ENCODE measurements at regions not wholly inside any gene's neighbourhood (a gene's known extent, or its start where the extent isn't known, plus 50 kb on each side); places are given as distances from the start of the nearest gene placed in this dataset.

DNA sequence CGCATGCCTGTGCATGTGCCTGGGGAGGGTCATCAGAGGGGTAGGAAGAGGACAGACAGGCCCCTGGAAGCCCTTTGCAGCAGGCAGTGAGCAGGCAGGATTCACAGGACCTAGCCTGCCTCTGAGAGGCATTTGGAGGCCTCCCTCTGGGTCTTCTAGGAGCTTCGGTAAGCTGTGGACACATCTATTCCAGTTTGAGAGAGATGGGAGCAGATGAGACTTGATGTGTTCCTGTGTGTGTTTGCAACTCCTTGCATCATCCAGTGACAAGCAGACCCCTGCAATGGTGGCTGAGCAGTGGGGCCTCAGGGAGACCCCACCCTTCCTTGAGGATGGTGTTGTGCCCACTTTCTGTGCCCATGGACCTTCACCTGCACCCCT is 64.0 kb downstream of the GADD45G start (continued):
- TF ChIP-seq ZNF473 (tag by site-specific recombination; IDR thresholded peaks at IDR 0.05) = no peak
- no peak for TF ChIP-seq EGR2 (tag by site-specific recombination; IDR thresholded peaks at IDR 0.05; ENCODE audit: low read depth)
- TF ChIP-seq, protein P1, sequence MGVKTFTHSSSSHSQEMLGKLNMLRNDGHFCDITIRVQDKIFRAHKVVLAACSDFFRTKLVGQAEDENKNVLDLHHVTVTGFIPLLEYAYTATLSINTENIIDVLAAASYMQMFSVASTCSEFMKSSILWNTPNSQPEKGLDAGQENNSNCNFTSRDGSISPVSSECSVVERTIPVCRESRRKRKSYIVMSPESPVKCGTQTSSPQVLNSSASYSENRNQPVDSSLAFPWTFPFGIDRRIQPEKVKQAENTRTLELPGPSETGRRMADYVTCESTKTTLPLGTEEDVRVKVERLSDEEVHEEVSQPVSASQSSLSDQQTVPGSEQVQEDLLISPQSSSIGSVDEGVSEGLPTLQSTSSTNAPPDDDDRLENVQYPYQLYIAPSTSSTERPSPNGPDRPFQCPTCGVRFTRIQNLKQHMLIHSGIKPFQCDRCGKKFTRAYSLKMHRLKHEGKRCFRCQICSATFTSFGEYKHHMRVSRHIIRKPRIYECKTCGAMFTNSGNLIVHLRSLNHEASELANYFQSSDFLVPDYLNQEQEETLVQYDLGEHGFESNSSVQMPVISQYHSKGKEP (tag by site-specific recombination; IDR thresholded peaks at IDR 0.05) = no peak
- TF ChIP-seq ZNF585B (tag by site-specific recombination; IDR thresholded peaks at IDR 0.05) = no peak
- TF ChIP-seq, protein P2, sequence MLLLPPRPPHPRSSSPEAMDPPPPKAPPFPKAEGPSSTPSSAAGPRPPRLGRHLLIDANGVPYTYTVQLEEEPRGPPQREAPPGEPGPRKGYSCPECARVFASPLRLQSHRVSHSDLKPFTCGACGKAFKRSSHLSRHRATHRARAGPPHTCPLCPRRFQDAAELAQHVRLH (tag by site-specific recombination; IDR thresholded peaks at IDR 0.05) = no peak
- TF ChIP-seq ZBTB17 (tag by site-specific recombination; IDR thresholded peaks at IDR 0.05) = no peak
- TF ChIP-seq ZNF558 (tag by site-specific recombination; IDR thresholded peaks at IDR 0.05) = no peak
- TF ChIP-seq GLIS1 (tag by site-specific recombination; IDR thresholded peaks at IDR 0.05) = no peak

DNA sequence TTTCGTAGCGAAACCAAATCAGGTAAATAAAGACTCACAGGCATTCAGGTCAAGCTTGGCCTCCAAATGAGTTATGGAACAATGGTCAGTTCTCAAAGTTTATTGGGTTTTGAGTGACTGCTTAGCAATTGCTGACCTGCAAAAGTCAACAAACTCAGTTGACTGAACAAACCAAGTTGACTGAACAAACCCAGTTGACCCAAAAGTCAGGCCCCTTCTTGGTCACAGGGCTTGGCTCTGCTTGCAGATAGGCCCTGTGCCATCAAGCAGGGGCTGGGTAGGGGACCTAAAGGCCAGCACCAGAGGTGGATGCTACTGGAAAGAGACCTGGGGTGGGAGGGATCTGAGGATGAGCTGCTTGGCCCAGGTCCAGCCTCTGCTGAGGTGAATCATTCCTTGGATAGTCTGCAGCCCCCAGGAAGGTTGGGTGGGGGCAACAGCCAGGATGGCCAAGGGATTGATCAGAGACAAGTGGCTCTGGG is 64.6 kb downstream of the GADD45G start:
- ChIA-PET POLR2A (no interaction called here), CTCF (no interaction called here)
- no peak overlapping the region for H3K4me3 ChIP-seq (ENCODE audit: low read depth, low read length)
- H3K4me1 ChIP-seq (ENCODE audit: control insufficient read depth, insufficient read depth, low read length) = no peaks in the 10 kb centered on the region
- H3K9me3 ChIP-seq (ENCODE audit: control insufficient read depth, insufficient read depth, low read depth, low read length) = no peaks in the 10 kb centered on the region
- H3K27ac ChIP-seq (ENCODE audit: extremely low read depth, low read depth, low read length) = no peak overlapping the region
- TF ChIP-seq SETDB1 (IDR thresholded peaks at IDR 0.05; ENCODE audit: insufficient read length, low read length) (no peak), ZNF324 (tag by site-specific recombination; IDR thresholded peaks at IDR 0.05) (no peak), SALL2 (tag by site-specific recombination; IDR thresholded peaks at IDR 0.05; ENCODE audit: borderline replicate concordance) (no peak), ZNF777 (tag by site-specific recombination; IDR thresholded peaks at IDR 0.05; ENCODE audit: borderline replicate concordance) (no peak), WT1 (tag by site-specific recombination; IDR thresholded peaks at IDR 0.05) (no peak), ZNF558 (tag by site-specific recombination; IDR thresholded peaks at IDR 0.05) (no peak), YY1 (tag by site-specific recombination; IDR thresholded peaks at IDR 0.05) (no peak), ZNF2 (tag by site-specific recombination; IDR thresholded peaks at IDR 0.05) (no peak), ZNF785 (tag by site-specific recombination; IDR thresholded peaks at IDR 0.05) (no peak), ZNF19 (tag by site-specific recombination; IDR thresholded peaks at IDR 0.05; ENCODE audit: low read depth) (no peak), ZNF610 (tag by site-specific recombination; IDR thresholded peaks at IDR 0.05; ENCODE audit: borderline replicate concordance) (no peak), GLIS2 (tag by site-specific recombination; IDR thresholded peaks at IDR 0.05) (no peak), ZBTB7A (tag by site-specific recombination; IDR thresholded peaks at IDR 0.05; ENCODE audit: low read depth) (no peak), YY2 (tag by site-specific recombination; IDR thresholded peaks at IDR 0.05) (no peak), ZNF350 (tag by site-specific recombination; IDR thresholded peaks at IDR 0.05) (no peak)
- TF ChIP-seq, protein P3, sequence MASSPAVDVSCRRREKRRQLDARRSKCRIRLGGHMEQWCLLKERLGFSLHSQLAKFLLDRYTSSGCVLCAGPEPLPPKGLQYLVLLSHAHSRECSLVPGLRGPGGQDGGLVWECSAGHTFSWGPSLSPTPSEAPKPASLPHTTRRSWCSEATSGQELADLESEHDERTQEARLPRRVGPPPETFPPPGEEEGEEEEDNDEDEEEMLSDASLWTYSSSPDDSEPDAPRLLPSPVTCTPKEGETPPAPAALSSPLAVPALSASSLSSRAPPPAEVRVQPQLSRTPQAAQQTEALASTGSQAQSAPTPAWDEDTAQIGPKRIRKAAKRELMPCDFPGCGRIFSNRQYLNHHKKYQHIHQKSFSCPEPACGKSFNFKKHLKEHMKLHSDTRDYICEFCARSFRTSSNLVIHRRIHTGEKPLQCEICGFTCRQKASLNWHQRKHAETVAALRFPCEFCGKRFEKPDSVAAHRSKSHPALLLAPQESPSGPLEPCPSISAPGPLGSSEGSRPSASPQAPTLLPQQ (tag by site-specific recombination; IDR thresholded peaks at IDR 0.05) = no peak
- TF ChIP-seq, protein P1 (tag by site-specific recombination; IDR thresholded peaks at IDR 0.05) = no peak
- TF ChIP-seq, protein P4, sequence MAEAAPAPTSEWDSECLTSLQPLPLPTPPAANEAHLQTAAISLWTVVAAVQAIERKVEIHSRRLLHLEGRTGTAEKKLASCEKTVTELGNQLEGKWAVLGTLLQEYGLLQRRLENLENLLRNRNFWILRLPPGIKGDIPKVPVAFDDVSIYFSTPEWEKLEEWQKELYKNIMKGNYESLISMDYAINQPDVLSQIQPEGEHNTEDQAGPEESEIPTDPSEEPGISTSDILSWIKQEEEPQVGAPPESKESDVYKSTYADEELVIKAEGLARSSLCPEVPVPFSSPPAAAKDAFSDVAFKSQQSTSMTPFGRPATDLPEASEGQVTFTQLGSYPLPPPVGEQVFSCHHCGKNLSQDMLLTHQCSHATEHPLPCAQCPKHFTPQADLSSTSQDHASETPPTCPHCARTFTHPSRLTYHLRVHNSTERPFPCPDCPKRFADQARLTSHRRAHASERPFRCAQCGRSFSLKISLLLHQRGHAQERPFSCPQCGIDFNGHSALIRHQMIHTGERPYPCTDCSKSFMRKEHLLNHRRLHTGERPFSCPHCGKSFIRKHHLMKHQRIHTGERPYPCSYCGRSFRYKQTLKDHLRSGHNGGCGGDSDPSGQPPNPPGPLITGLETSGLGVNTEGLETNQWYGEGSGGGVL (tag by site-specific recombination; IDR thresholded peaks at IDR 0.05) = no peak
- TF ChIP-seq, protein P5, sequence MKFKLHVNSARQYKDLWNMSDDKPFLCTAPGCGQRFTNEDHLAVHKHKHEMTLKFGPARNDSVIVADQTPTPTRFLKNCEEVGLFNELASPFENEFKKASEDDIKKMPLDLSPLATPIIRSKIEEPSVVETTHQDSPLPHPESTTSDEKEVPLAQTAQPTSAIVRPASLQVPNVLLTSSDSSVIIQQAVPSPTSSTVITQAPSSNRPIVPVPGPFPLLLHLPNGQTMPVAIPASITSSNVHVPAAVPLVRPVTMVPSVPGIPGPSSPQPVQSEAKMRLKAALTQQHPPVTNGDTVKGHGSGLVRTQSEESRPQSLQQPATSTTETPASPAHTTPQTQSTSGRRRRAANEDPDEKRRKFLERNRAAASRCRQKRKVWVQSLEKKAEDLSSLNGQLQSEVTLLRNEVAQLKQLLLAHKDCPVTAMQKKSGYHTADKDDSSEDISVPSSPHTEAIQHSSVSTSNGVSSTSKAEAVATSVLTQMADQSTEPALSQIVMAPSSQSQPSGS (tag by site-specific recombination; IDR thresholded peaks at IDR 0.05; ENCODE audit: low read depth) = no peak
- TF ChIP-seq, protein P6, sequence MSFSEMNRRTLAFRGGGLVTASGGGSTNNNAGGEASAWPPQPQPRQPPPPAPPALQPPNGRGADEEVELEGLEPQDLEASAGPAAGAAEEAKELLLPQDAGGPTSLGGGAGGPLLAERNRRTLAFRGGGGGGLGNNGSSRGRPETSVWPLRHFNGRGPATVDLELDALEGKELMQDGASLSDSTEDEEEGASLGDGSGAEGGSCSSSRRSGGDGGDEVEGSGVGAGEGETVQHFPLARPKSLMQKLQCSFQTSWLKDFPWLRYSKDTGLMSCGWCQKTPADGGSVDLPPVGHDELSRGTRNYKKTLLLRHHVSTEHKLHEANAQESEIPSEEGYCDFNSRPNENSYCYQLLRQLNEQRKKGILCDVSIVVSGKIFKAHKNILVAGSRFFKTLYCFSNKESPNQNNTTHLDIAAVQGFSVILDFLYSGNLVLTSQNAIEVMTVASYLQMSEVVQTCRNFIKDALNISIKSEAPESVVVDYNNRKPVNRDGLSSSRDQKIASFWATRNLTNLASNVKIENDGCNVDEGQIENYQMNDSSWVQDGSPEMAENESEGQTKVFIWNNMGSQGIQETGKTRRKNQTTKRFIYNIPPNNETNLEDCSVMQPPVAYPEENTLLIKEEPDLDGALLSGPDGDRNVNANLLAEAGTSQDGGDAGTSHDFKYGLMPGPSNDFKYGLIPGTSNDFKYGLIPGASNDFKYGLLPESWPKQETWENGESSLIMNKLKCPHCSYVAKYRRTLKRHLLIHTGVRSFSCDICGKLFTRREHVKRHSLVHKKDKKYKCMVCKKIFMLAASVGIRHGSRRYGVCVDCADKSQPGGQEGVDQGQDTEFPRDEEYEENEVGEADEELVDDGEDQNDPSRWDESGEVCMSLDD (tag by site-specific recombination; IDR thresholded peaks at IDR 0.05) = no peak
- no peaks in the 10 kb centered on the region for H3K36me3 ChIP-seq (ENCODE audit: control insufficient read depth in 2 of 2, insufficient read depth in 1 of 2, low read length in 2 of 2)
